ENCODE measurements at regions not wholly inside any gene's neighbourhood (a gene's known extent, or its start where the extent isn't known, plus 50 kb on each side); places are given as distances from the start of the nearest gene placed in this dataset.

DNA sequence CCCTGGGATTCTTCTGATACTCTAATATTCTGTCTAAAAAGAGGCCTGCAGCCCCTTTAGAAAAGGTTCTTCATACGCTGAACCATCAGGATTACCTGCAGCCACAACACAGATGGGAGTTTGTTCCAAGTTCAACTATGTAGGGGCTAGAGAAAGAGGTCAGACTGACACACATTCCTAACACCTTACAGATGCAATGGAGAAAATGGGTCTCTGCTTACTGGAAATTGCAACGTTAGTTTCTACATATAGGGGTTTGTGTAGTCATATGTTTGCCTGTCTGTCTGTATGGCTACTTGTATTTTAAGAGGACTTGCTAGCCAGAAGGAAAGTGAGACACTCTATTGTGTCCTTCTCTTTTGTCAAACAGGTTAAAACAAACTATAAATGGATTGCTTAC, 618.5 kb downstream of the INHBA start:
- no peak for DNase-seq (ENCODE audit: low read depth in 6 of 9, low spot score in 9 of 9)
- WGBS = 89% methylated on average over 2 of the region's 2 CpGs
- Histone ChIP-seq H3K27me3 (ENCODE audit: control insufficient read depth in 2 of 2, insufficient read depth in 1 of 2, low read length in 1 of 2) (no peaks in the 10 kb centered on the region), H3K4me1 (ENCODE audit: control insufficient read depth in 2 of 2, insufficient read depth in 2 of 2, low read length in 2 of 2) (no peaks in the 10 kb centered on the region), H3K36me3 (ENCODE audit: control insufficient read depth in 2 of 2, insufficient read depth in 2 of 2, low read length in 1 of 2) (no peaks in the 10 kb centered on the region), H3K4me3 (ENCODE audit: low read length in 2 of 2) (no peak overlapping the region), H3K9me3 (ENCODE audit: control insufficient read depth in 2 of 2, insufficient read depth in 1 of 2, low read length in 1 of 2) (no peaks in the 10 kb centered on the region), H3K27ac (ENCODE audit: low read depth in 1 of 2, low read length in 1 of 2) (no peak overlapping the region)

DNA sequence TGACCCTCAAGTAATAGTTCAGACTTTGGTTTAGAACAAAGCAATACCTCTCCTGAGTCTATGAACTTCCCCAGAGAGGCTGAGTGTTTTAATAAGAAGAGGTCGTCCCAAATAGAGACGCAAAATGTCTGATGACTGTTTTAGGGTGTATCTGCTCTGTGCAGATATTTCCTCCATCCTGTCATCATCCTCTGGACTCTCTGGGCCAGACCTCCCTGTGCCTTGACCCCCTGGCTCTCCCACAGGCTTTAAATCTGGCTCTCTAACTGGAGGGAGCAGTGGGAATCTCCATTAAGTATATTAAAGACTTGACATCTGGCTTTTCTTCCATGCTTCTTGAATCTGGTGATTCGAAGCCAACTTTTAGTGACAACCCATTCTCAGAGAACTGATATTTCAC, 633.3 kb downstream of the INHBA start:
- no peaks in the 10 kb centered on the region for H3K9me3 ChIP-seq (ENCODE audit: control insufficient read depth in 2 of 2, insufficient read depth in 1 of 2, low read length in 1 of 2)

DNA sequence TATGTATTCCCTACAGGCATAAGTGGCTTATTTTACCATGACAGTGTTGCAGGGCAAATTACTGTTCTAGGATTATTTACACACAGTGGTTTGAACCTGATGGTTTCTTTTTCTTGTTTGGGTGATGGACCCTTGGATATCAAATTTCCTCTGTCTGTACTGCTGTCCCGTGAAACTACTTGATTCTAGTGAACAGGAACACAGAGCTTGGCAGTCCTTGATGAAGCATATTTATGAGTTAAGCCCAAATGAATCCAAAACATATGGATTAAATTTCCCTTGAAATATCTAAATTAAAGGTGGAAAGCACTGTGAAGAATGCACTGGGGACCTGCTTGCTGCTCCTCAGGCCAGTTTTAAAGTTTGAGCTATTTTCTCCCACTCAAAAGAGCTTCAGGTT, 635.3 kb downstream of the INHBA start:
- no peaks in the 10 kb centered on the region for H3K36me3 ChIP-seq (ENCODE audit: control insufficient read depth in 2 of 2, insufficient read depth in 2 of 2, low read length in 1 of 2)
- no peaks in the 10 kb centered on the region for H3K4me1 ChIP-seq (ENCODE audit: control insufficient read depth in 2 of 2, insufficient read depth in 2 of 2, low read length in 2 of 2)
- H3K9me3 ChIP-seq (ENCODE audit: control insufficient read depth in 2 of 2, insufficient read depth in 1 of 2, low read length in 1 of 2) = no peaks in the 10 kb centered on the region
- H3K27me3 ChIP-seq (ENCODE audit: control insufficient read depth in 2 of 2, insufficient read depth in 1 of 2, low read length in 1 of 2) = no peaks in the 10 kb centered on the region
- 88% methylated on average over 1 of the region's 1 CpG for WGBS
- DNase-seq (ENCODE audit: low read depth in 6 of 9, low spot score in 9 of 9) = no peak
- H3K27ac ChIP-seq (ENCODE audit: low read depth in 1 of 2, low read length in 1 of 2) = no peak overlapping the region
- no peak overlapping the region for H3K4me3 ChIP-seq (ENCODE audit: low read length in 2 of 2)

More for the DNA sequence above, 633.3 kb downstream of the INHBA start:
- no peak for DNase-seq (ENCODE audit: low read depth in 6 of 9, low spot score in 9 of 9)
- H3K4me1 ChIP-seq (ENCODE audit: control insufficient read depth in 2 of 2, insufficient read depth in 2 of 2, low read length in 2 of 2) = no peaks in the 10 kb centered on the region
- WGBS = over 99% methylated on average over 3 of the region's 3 CpGs
- no peaks in the 10 kb centered on the region for H3K36me3 ChIP-seq (ENCODE audit: control insufficient read depth in 2 of 2, insufficient read depth in 2 of 2, low read length in 1 of 2)
- H3K27ac ChIP-seq (ENCODE audit: low read depth in 1 of 2, low read length in 1 of 2) = no peak overlapping the region
- H3K4me3 ChIP-seq (ENCODE audit: low read length in 2 of 2) = no peak overlapping the region
- H3K27me3 ChIP-seq (ENCODE audit: control insufficient read depth in 2 of 2, insufficient read depth in 1 of 2, low read length in 1 of 2) = no peaks in the 10 kb centered on the region

DNA sequence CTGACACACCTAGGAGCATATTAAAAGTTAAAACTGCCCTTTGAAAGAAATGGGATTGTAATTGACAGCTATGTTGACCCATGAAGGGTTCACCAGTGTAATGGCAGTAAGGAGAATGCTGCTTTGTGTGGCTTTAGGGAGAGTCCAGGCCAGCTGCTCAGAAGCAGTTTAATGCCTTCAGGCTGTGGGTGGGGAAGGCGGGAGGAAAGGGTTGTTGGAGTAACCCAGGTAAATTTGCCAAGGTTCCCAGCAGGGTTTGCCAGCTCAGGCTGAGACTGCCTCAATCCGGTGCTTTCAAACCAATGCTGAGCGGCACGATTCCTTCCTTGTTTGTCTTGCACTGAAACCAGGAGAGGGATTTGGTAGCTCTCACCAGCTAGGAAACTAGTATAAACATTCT, 637.2 kb downstream of the INHBA start:
- Histone ChIP-seq H3K9me3 (ENCODE audit: control insufficient read depth in 2 of 2, insufficient read depth in 1 of 2, low read length in 1 of 2) (no peaks in the 10 kb centered on the region), H3K27ac (ENCODE audit: low read depth in 1 of 2, low read length in 1 of 2) (no peak overlapping the region), H3K4me1 (ENCODE audit: control insufficient read depth in 2 of 2, insufficient read depth in 2 of 2, low read length in 2 of 2) (no peaks in the 10 kb centered on the region), H3K27me3 (ENCODE audit: control insufficient read depth in 2 of 2, insufficient read depth in 1 of 2, low read length in 1 of 2) (no peaks in the 10 kb centered on the region), H3K36me3 (ENCODE audit: control insufficient read depth in 2 of 2, insufficient read depth in 2 of 2, low read length in 1 of 2) (no peaks in the 10 kb centered on the region), H3K4me3 (ENCODE audit: low read length in 2 of 2) (no peak overlapping the region)
- 97% methylated on average over 4 of the region's 4 CpGs for WGBS
- DNase-seq (ENCODE audit: low read depth in 6 of 9, low spot score in 9 of 9) = no peak

GRCh38 chr7:41063116-41063515, 639.8 kb downstream of the INHBA start:
- no peak overlapping the region for H3K4me3 ChIP-seq (ENCODE audit: low read length in 2 of 2)
- H3K4me1 ChIP-seq (ENCODE audit: control insufficient read depth in 2 of 2, insufficient read depth in 2 of 2, low read length in 2 of 2) = no peaks in the 10 kb centered on the region
- 79% methylated on average over 4 of the region's 4 CpGs for WGBS
- H3K36me3 ChIP-seq (ENCODE audit: control insufficient read depth in 2 of 2, insufficient read depth in 2 of 2, low read length in 1 of 2) = no peaks in the 10 kb centered on the region
- DNase-seq (ENCODE audit: low read depth in 6 of 9, low spot score in 9 of 9) = no peak
- H3K27ac ChIP-seq (ENCODE audit: low read depth in 1 of 2, low read length in 1 of 2) = no peak overlapping the region
- no peaks in the 10 kb centered on the region for H3K27me3 ChIP-seq (ENCODE audit: control insufficient read depth in 2 of 2, insufficient read depth in 1 of 2, low read length in 1 of 2)
- H3K9me3 ChIP-seq (ENCODE audit: control insufficient read depth in 2 of 2, insufficient read depth in 1 of 2, low read length in 1 of 2) = peaks cover 0 to 3% of the 10 kb centered on the region in 2 donors

DNA sequence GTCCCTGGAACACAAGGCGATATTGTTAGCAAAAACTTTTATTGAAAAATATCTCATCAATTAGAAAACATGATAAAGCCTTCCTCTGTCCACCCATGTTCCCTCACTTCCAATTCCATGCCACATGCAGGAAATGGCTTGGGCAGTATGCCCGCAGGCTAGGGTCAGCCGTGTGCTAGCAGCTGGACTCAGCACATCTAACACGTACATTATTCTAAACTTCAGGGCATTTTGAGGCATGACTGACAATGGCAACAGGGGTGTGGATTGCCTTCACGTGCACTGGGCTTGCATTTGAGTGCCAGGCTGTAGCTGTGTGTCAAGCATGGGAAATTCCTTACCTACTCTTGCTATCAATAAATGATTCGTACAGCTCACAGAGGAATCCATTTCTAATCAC, 642.1 kb downstream of the INHBA start:
- no peaks in the 10 kb centered on the region for H3K27me3 ChIP-seq (ENCODE audit: control insufficient read depth in 2 of 2, insufficient read depth in 1 of 2, low read length in 1 of 2)
- no peak overlapping the region for H3K27ac ChIP-seq (ENCODE audit: low read depth in 1 of 2, low read length in 1 of 2)
- no peak for DNase-seq (ENCODE audit: low read depth in 6 of 9, low spot score in 9 of 9)
- H3K4me3 ChIP-seq (ENCODE audit: low read length in 2 of 2) = no peak overlapping the region
- no peaks in the 10 kb centered on the region for H3K4me1 ChIP-seq (ENCODE audit: control insufficient read depth in 2 of 2, insufficient read depth in 2 of 2, low read length in 2 of 2)
- H3K9me3 ChIP-seq (ENCODE audit: control insufficient read depth in 2 of 2, insufficient read depth in 1 of 2, low read length in 1 of 2) = peaks cover 0 to 3% of the 10 kb centered on the region in 2 donors
- no peaks in the 10 kb centered on the region for H3K36me3 ChIP-seq (ENCODE audit: control insufficient read depth in 2 of 2, insufficient read depth in 2 of 2, low read length in 1 of 2)
- 96% methylated on average over 6 of the region's 6 CpGs for WGBS

DNA sequence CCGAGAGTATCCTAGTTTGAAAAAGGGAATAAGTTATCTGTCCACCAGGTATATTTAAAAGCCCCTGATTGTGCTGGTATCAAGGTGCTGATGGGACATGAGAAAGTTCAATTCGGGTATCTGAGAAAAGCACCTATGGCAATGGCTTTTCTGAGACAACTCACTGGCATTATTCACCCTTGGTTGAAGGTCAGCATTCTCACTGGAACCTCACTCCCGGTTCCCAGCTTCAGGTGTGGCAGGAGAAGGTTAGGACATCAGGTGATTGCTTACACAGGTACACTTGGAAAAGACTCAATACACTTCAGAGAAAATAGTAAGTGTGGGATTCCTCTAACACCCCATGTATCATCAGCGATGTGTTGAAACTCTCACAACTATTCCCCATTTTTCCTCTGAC, 643.1 kb downstream of the INHBA start:
- no peak overlapping the region for H3K27ac ChIP-seq (ENCODE audit: low read depth in 1 of 2, low read length in 1 of 2)
- 91% methylated on average over 4 of the region's 4 CpGs for WGBS
- H3K4me3 ChIP-seq (ENCODE audit: low read length in 2 of 2) = no peak overlapping the region
- H3K36me3 ChIP-seq (ENCODE audit: control insufficient read depth in 2 of 2, insufficient read depth in 2 of 2, low read length in 1 of 2) = no peaks in the 10 kb centered on the region
- H3K4me1 ChIP-seq (ENCODE audit: control insufficient read depth in 2 of 2, insufficient read depth in 2 of 2, low read length in 2 of 2) = no peaks in the 10 kb centered on the region
- DNase-seq (ENCODE audit: low read depth in 6 of 9, low spot score in 9 of 9) = no peak
- H3K27me3 ChIP-seq (ENCODE audit: control insufficient read depth in 2 of 2, insufficient read depth in 1 of 2, low read length in 1 of 2) = no peaks in the 10 kb centered on the region
- peaks cover 0 to 3% of the 10 kb centered on the region in 2 donors for H3K9me3 ChIP-seq (ENCODE audit: control insufficient read depth in 2 of 2, insufficient read depth in 1 of 2, low read length in 1 of 2)

- DNase-seq (ENCODE audit: low read depth in 6 of 9, low spot score in 9 of 9) = no peak
- H3K4me1 ChIP-seq (ENCODE audit: control insufficient read depth in 2 of 2, insufficient read depth in 2 of 2, low read length in 2 of 2) = no peaks in the 10 kb centered on the region
- no peaks in the 10 kb centered on the region for H3K36me3 ChIP-seq (ENCODE audit: control insufficient read depth in 2 of 2, insufficient read depth in 2 of 2, low read length in 1 of 2)
- 98% methylated on average over 4 of the region's 4 CpGs for WGBS
- no peak overlapping the region for H3K4me3 ChIP-seq (ENCODE audit: low read length in 2 of 2)
- peaks cover 0 to 3% of the 10 kb centered on the region in 2 donors for H3K9me3 ChIP-seq (ENCODE audit: control insufficient read depth in 2 of 2, insufficient read depth in 1 of 2, low read length in 1 of 2)
- H3K27me3 ChIP-seq (ENCODE audit: control insufficient read depth in 2 of 2, insufficient read depth in 1 of 2, low read length in 1 of 2) = no peaks in the 10 kb centered on the region
- no peak overlapping the region for H3K27ac ChIP-seq (ENCODE audit: low read depth in 1 of 2, low read length in 1 of 2)
Observed at GRCh38 chr7:41058986-41059741, 643.7 kb downstream of the INHBA start.

DNA sequence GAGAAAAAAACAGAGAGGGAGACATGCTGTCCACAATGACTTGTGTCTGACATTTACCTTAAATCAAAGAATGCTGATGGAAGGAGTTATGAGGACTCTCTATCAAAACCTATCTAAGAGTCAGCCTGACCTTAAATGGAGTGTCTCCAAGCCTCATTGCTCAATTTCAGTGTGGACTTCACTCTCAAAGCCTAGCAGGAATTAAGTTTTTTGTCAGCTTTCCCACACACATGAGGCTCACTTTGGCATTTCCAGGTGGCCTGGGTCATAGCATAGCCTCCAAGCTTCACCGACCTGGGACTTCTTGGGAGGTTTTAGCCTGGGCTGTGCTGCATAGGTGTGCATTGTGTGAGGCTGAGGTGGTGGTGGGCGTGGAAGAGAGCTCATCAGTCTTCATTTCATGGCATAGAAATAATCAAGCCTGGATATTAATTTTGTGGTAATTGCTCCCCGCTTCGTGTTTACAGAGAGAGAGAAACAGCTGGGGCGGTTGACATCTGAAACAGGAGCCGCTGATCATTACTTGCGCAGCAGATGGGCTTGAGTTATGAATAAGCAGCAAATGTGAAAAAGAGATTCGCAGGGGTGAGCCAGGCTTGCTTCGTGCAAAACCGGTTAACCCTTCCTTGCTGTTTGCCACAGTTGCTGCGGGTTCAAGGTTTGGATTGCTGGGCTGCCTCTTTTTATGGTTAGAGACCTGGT, 647.8 kb downstream of the INHBA start:
- Histone ChIP-seq H3K27me3 (ENCODE audit: control insufficient read depth in 2 of 2, insufficient read depth in 1 of 2, low read length in 1 of 2) (no peaks in the 10 kb centered on the region), H3K4me3 (ENCODE audit: low read length in 2 of 2) (no peak overlapping the region), H3K27ac (ENCODE audit: low read depth in 1 of 2, low read length in 1 of 2) (no peak overlapping the region), H3K9me3 (ENCODE audit: control insufficient read depth in 2 of 2, insufficient read depth in 1 of 2, low read length in 1 of 2) (peaks cover 0 to 3% of the 10 kb centered on the region in 2 donors), H3K36me3 (ENCODE audit: control insufficient read depth in 2 of 2, insufficient read depth in 2 of 2, low read length in 1 of 2) (no peaks in the 10 kb centered on the region), H3K4me1 (ENCODE audit: control insufficient read depth in 2 of 2, insufficient read depth in 2 of 2, low read length in 2 of 2) (no peaks in the 10 kb centered on the region)
- 95% methylated on average over 11 of the region's 11 CpGs for WGBS
- no peak for DNase-seq (ENCODE audit: low read depth in 6 of 9, low spot score in 9 of 9)
